Effector memory CD8-positive, alpha-beta T cell (primary cell): ENCODE measurements at regions not wholly inside any gene's neighbourhood (a gene's known extent, or its start where the extent isn't known, plus 50 kb on each side); places are given as distances from the start of the nearest gene placed in this dataset.

Experiments
- ATAC-seq: fragments of 150-1000 bp; cut with Tn5 transposase; replicated peaks from 2 replicates; pipeline ENCODE4 v1.10.0; 2021; ENCODE audit warnings: mild to moderate bottlenecking, moderate library complexity
- DNase-seq, 3 experiments: peaks; one replicate each; pipeline ENCODE4 v3.0.0; 2021
- H3K27ac Mint-ChIP-seq, 2 donors: one replicate each; pipeline ENCODE4 v1.8.0; 2022; ENCODE audit warnings: mild to moderate bottlenecking in 2 of 2, mixed read lengths in 2 of 2, moderate library complexity in 2 of 2
- H3K27me3 Mint-ChIP-seq, 2 donors: one replicate each; pipeline ENCODE4 v1.8.0; 2022; ENCODE audit warnings: mixed read lengths in 2 of 2
- H3K36me3 Mint-ChIP-seq: one replicate; pipeline ENCODE4 v1.8.0; 2022; ENCODE audit warnings: mild to moderate bottlenecking, moderate library complexity, mixed read lengths; ENCODE audit not compliant: insufficient read depth
- H3K4me1 Mint-ChIP-seq, 2 donors: one replicate each; pipeline ENCODE4 v1.8.0; 2022; ENCODE audit warnings: low read depth in 2 of 2, mixed read lengths in 2 of 2
- H3K4me3 Mint-ChIP-seq, 2 donors: one replicate each; pipeline ENCODE4 v1.8.0; 2022; ENCODE audit warnings: mild to moderate bottlenecking in 2 of 2, mixed read lengths in 2 of 2, moderate library complexity in 2 of 2
- H3K9me3 Mint-ChIP-seq, 2 donors: one replicate each; pipeline ENCODE4 v1.8.0; 2022; ENCODE audit warnings: mixed read lengths in 2 of 2

DNA sequence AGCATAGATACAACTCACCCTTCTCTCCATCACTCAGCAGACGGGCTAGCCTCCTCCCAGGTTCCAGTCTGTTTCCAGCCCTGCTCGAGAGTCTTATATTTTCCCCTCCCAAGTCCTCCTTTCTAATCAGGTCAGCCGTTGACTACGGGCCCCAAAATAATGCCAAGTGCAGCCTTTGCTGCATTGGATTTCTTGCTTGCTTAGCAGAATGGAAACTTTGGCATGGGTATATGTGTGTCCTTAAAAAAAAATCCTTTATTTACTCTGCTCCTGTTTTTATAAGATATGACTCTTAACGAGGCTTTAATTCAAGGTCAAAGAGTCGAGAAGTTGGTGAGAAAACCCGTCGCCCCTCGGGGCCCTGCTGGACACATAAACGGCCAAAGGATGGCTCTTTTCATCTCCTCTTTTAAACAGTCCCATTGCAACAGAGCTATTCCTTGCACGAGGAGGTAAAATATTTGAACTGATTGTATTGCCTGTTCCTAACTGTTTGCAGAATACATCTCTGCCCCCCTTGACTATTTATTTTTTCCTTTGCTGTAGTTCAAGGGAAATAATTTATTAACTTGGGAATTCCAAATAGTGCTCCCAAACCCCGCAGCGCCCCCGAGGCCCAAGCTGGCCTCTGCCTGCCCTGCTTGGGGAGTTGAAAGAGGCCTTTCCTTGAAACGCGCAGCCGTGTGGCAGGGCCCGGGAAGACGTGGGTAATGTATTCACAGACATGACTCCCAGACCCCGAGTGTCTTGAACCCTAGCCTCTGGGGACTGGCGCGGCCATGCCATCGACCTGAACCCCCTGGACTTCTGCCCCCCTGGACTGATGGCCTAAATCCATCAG is 156.5 kb upstream of the MYL2 start:
- peaks cover 0 to 2% of the 10 kb centered on the region in 2 donors for H3K4me1 Mint-ChIP-seq
- H3K9me3 Mint-ChIP-seq: no peaks in the 10 kb centered on the region
- ATAC-seq (no peak), DNase-seq (no peak)
- H3K4me3 Mint-ChIP-seq: no peak overlapping the region
- peaks cover 43 to 55% of the 10 kb centered on the region in 2 donors for H3K27me3 Mint-ChIP-seq
- no peaks in the 10 kb centered on the region for H3K36me3 Mint-ChIP-seq
- peak overlapping the region in 1 of 2 donors; percentile 47 for H3K27ac Mint-ChIP-seq

DNA sequence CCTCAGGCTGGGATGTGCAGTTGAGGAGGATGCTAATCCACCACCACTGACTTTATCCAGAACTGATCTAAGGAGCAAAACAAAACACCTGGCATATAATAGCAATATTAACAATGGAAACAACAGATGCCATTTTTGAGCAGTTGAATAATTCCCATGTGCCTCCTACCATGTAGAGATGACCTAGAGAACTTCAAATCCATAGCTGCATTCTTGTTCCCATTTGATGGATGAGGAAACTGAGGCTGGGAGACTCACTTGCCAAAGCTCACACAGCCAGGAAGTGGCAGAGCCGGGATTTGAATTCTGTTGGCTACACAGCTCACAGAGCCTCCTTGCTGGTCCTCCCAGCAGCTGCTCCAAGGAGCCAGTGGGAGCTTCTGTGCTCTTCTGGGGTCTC is 155.8 kb upstream of the MYL2 start:
- no peak for ATAC-seq
- DNase-seq: no peak
- Mint-ChIP-seq H3K4me3 (no peak overlapping the region), H3K36me3 (no peaks in the 10 kb centered on the region), H3K9me3 (no peaks in the 10 kb centered on the region), H3K27me3 (peaks cover 42 to 50% of the 10 kb centered on the region in 2 donors), H3K27ac (no peak overlapping the region), H3K4me1 (peaks cover 0 to 2% of the 10 kb centered on the region in 2 donors)

DNA sequence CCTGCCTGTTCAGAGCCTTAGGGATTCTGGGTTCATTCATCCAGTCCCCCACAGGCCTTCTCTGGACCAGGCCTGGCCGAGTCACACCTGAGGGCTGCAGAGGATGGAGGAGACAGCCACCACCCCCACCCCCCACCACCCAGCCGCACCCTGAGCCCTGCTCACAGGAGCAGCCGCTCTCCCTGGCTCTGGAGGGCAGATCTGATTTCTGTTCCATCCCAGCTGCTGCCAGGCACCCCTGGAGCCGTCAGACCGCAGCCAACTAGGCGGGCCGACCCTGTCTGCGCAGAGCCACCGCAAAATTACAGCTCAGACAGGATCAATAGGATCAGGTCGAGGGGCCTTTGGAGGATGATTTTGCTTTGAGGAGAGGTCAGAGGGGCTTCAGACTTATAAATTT is 154.6 kb upstream of the MYL2 start:
- Mint-ChIP-seq H3K27ac (no peak overlapping the region), H3K36me3 (no peaks in the 10 kb centered on the region), H3K4me1 (peaks cover 2 to 4% of the 10 kb centered on the region in 2 donors), H3K9me3 (no peaks in the 10 kb centered on the region), H3K4me3 (no peak overlapping the region), H3K27me3 (peaks cover 48 to 53% of the 10 kb centered on the region in 2 donors)
- ATAC-seq (no peak), DNase-seq (no peak)

DNA sequence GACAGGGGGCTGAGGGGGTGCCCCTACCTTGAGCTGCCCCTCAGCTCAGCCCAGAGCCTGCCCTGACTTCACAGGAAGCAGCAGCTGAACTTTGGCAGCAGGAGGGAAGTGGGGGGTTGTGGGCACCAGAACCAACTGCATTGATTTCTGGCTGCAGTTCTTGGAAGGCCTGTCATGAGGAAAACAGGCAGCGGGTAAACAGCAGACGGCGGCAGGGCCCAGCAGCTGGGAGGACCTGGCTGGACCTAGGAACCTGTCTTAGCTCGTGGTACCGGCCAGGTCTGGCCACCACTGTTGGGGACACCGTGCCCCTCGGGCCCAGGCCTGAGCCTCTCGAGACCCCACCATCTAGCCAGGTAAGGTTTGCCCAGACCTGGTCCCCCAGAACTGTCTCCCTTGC is 154.2 kb upstream of the MYL2 start:
- no peak overlapping the region for H3K4me3 Mint-ChIP-seq
- H3K4me1 Mint-ChIP-seq: peaks cover 2 to 4% of the 10 kb centered on the region in 2 donors
- no peak overlapping the region for H3K27ac Mint-ChIP-seq
- H3K36me3 Mint-ChIP-seq: no peaks in the 10 kb centered on the region
- ATAC-seq (no peak), DNase-seq (no peak)
- no peaks in the 10 kb centered on the region for H3K9me3 Mint-ChIP-seq
- peaks cover 46 to 54% of the 10 kb centered on the region in 2 donors for H3K27me3 Mint-ChIP-seq

DNA sequence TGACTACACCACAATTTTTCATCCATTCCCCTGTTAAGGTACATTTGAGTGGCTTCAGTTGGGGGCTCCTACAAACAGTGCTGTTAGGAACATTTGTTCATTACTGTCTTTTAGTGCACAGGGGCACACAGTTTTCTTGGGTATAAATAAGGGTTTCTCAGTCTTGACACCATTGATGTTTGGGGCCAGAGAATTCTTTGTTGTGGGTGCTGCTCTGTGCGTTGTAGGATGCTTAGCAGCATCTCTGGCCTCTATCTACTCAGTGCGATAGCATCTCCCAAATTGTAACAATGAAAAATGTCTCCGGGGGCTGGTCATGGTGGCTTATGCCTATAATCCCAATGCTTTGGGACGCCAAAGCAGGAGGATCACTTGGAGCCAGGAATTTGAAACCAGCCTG is 153.0 kb upstream of the MYL2 start:
- no peak overlapping the region for H3K4me3 Mint-ChIP-seq
- H3K27me3 Mint-ChIP-seq: peaks cover 41 to 66% of the 10 kb centered on the region in 2 donors
- H3K36me3 Mint-ChIP-seq: no peaks in the 10 kb centered on the region
- H3K4me1 Mint-ChIP-seq: peaks cover 2 to 4% of the 10 kb centered on the region in 2 donors
- no peak for DNase-seq
- no peak overlapping the region for H3K27ac Mint-ChIP-seq
- ATAC-seq: no peak
- no peaks in the 10 kb centered on the region for H3K9me3 Mint-ChIP-seq

DNA sequence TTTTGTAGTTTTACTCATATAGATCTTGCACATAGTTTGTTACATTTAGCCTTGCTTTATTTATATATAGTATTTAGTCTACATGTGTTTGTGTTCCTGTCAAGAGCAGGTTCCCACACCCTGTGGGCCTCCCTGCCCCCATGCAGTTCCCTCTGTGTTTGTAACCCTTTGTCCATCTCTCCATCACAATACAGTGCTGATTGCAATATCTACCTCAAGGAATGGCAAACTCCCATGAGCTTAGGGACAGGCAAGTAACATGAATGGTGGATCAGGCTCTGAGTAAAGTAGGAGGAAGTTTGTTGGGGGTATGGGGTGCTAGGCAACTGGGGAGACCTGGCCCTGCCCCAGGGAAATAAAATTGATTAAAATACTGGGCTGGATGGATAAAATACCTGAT is 151.9 kb upstream of the MYL2 start:
- Mint-ChIP-seq H3K9me3 (no peaks in the 10 kb centered on the region), H3K36me3 (no peaks in the 10 kb centered on the region), H3K27me3 (peaks cover 41 to 77% of the 10 kb centered on the region in 2 donors), H3K27ac (no peak overlapping the region), H3K4me1 (peaks cover 4% of the 10 kb centered on the region in 2 donors), H3K4me3 (no peak overlapping the region)
- DNase-seq (no peak), ATAC-seq (no peak)

DNA sequence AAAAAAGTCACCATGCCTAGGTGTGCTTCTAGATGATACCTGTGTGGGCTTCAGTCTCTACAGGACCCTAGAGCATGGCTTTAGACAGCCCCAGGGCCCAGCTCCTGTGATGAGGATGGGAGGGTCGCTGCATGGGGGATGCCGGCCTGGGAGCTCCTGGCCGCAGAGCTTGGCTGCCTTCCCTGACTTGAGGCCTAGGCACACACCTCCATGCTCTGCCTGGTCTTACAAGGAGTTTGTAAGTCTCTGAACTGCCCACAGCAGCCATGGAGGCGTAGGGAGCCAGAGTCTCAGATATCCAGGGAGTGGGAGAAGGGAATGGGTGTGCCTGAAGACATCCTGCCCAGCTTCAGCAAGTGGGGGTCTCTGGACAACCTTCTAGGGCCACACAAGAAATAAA is 149.5 kb upstream of the MYL2 start:
- no peak overlapping the region for H3K4me3 Mint-ChIP-seq
- ATAC-seq (no peak), DNase-seq (no peak)
- no peaks in the 10 kb centered on the region for H3K36me3 Mint-ChIP-seq
- H3K9me3 Mint-ChIP-seq: no peaks in the 10 kb centered on the region
- H3K27ac Mint-ChIP-seq: no peak overlapping the region
- peaks cover 34 to 60% of the 10 kb centered on the region in 2 donors for H3K27me3 Mint-ChIP-seq
- H3K4me1 Mint-ChIP-seq: peaks cover 4 to 6% of the 10 kb centered on the region in 2 donors

DNA sequence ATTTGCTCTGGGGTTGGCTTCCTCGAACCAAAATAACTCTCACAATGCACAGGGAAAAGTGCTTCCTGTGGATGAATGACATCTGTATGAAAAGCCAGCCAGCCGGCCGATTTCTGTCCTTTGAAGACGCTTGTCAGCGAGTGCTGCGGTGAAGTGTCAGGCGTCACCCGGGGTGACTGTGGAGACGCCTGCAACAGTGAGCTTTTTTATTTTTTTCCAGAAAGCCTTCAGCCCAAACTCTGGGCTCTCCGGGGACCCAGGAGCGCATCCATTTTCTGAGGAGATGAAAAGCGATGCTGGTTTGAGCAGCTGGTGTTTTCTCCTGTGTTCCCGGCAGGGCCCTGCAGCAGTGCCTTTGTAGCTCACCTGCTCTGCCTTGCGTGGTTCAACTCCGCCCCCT is 147.9 kb upstream of the MYL2 start:
- H3K27ac Mint-ChIP-seq: no peak overlapping the region
- peaks cover 31 to 58% of the 10 kb centered on the region in 2 donors for H3K27me3 Mint-ChIP-seq
- H3K9me3 Mint-ChIP-seq: no peaks in the 10 kb centered on the region
- no peak for ATAC-seq
- H3K36me3 Mint-ChIP-seq: no peaks in the 10 kb centered on the region
- peaks cover 4 to 6% of the 10 kb centered on the region in 2 donors for H3K4me1 Mint-ChIP-seq
- no peak for DNase-seq
- no peak overlapping the region for H3K4me3 Mint-ChIP-seq

DNA sequence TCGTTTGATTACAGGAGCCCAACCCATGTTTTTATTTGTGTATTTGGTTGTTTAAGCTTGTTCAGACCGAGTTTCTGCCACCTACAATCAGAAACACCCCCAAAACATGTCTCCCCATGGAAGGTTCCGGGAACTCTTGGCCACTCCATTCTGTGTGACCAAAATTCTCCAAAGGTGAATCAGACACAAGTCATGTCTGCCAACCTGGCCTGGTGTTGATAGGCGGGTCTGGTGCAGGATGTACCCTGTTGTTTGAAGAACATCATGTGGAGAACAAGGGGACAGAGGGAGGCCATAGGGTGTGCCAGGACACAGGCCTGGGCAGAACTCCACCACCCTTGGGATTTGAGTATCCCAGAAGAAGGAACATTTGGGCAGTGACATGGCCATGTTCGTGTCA is 147.1 kb upstream of the MYL2 start:
- ATAC-seq (no peak), DNase-seq (no peak)
- H3K4me1 Mint-ChIP-seq: peaks cover 4 to 6% of the 10 kb centered on the region in 2 donors
- H3K4me3 Mint-ChIP-seq: no peak overlapping the region
- H3K27ac Mint-ChIP-seq: no peak overlapping the region
- H3K9me3 Mint-ChIP-seq: no peaks in the 10 kb centered on the region
- peaks cover 23 to 50% of the 10 kb centered on the region in 2 donors for H3K27me3 Mint-ChIP-seq
- no peaks in the 10 kb centered on the region for H3K36me3 Mint-ChIP-seq

DNA sequence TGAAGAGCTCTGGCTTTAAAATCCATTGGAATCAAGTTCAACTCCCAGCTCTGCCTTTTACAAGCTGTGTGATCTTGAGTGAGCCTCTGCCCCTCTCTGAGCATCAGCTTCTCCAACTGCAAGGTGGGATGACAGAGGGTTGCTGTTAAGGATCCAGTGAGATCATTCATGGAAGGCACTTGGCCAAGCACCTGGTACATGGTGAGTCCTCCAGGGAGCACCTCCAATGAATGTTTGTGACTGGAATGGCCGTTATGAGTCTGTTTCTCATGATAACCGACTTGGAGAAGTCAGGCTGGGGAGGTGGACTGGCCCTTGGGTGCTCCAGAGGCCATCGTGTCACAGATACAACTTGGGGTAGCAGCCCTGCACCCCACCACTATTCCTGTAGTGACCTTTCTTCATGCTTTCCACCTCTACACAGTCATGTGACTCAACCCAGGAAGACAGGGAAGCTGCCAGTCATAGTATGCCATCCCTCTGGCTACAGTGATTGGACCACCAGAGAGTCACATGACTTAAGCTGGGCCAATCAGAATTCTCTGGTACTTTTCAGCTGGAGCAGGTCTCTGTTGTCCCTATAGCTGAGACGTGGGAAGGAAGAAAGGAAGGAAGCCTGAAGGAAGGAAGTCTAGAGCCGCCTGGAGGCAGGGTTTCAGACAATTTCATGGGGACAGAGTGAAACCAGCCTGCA is 146.5 kb upstream of the MYL2 start:
- H3K4me3 Mint-ChIP-seq: no peak overlapping the region
- no peak for ATAC-seq

DNA sequence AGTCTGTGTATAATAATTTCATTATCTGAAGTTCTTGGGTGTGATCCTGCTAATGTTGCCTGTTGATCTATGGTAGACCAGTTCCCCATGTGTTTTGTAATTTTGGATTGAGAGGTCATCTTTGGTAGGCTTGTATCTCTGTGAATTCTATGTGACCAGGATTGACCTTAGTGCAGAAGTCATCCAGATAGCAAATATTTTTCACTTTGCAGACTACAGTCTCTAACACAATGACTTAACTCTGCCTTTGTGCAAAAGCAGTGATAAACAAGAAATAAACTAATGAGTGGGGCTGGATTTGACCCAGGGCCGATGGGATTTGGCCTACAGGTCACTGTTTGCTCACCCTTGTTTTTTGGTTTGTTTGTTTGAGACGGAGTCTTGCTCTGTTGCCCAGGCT is 144.6 kb upstream of the MYL2 start:
- DNase-seq (no peak), ATAC-seq (no peak)
- Mint-ChIP-seq H3K4me3 (no peak overlapping the region), H3K36me3 (no peaks in the 10 kb centered on the region), H3K27ac (no peak overlapping the region), H3K4me1 (peaks cover 0 to 9% of the 10 kb centered on the region in 2 donors), H3K9me3 (no peaks in the 10 kb centered on the region), H3K27me3 (peaks cover 0 to 30% of the 10 kb centered on the region in 2 donors)

More for the DNA sequence above, 146.5 kb upstream of the MYL2 start:
- H3K4me1 Mint-ChIP-seq: peaks cover 4 to 6% of the 10 kb centered on the region in 2 donors
- DNase-seq: no peak
- H3K9me3 Mint-ChIP-seq: no peaks in the 10 kb centered on the region
- no peaks in the 10 kb centered on the region for H3K36me3 Mint-ChIP-seq
- H3K27me3 Mint-ChIP-seq: peaks cover 17 to 44% of the 10 kb centered on the region in 2 donors
- H3K27ac Mint-ChIP-seq: no peak overlapping the region

DNA sequence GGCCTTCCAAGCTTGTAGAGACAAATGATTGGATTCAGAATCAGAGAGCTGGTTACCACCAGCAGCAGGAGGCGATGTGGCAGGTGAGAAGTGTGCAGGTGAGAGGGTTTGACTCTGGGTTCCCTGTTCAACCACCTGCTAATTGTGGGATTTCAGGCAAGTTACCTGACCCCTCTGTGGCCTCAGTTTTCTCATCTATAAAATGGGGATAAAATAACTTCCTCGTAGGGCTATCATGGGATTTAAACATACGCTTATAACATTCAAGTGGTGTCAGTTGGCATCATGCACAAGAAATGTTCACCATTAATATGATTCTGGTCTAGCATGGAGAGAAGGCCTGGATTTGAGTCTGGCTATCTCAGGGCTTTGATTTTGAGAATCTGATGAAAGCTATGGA is 143.8 kb upstream of the MYL2 start:
- H3K36me3 Mint-ChIP-seq: no peaks in the 10 kb centered on the region
- no peak overlapping the region for H3K27ac Mint-ChIP-seq
- no peak overlapping the region for H3K4me3 Mint-ChIP-seq
- H3K4me1 Mint-ChIP-seq: peaks cover 0 to 9% of the 10 kb centered on the region in 2 donors
- H3K9me3 Mint-ChIP-seq: no peaks in the 10 kb centered on the region
- ATAC-seq (no peak), DNase-seq (no peak)
- H3K27me3 Mint-ChIP-seq: peaks cover 0 to 22% of the 10 kb centered on the region in 2 donors

DNA sequence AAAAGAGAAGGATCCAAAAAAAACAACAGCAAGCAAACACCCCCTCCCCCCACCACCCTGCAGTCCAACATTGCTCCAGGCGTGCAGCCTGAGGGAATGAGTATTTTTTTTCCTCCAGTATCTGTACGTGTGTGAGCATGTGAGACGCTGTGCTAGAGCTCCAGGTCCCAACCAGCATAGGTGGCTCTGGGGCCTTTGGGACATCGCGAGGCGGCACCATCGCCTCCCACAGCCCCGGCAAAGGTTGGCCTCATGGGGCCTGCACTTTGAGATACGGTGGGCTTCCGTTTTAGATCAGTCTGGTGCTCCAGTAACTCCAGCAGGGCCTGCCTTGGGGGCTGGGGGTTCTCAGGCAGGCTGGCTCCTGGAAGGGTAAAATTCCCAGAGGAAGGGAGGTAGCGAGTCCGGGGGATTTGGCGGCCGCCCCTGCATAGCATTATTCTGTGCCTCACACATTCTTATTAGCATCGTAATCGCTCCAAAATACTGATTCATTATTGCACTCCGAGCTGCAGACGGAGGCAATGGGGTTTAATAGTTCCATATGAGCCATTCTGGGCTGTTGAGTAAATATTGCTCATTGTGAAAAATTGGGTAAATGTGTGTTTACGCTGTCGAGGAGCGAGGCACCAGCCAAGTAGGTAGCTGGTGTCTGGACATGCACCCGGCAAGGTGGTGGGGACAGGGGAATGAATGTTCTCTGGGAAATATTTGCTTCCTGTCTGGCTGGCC is 143.1 kb upstream of the MYL2 start:
- H3K9me3 Mint-ChIP-seq: peaks cover 0 to 1% of the 10 kb centered on the region in 2 donors
- peaks cover 2 to 10% of the 10 kb centered on the region in 2 donors for H3K4me1 Mint-ChIP-seq
- no peak for ATAC-seq
- DNase-seq: no peak
- H3K27me3 Mint-ChIP-seq: peaks cover 0 to 15% of the 10 kb centered on the region in 2 donors
- H3K4me3 Mint-ChIP-seq: no peak overlapping the region
- H3K36me3 Mint-ChIP-seq: no peaks in the 10 kb centered on the region
- H3K27ac Mint-ChIP-seq: peak overlapping the region in 1 of 2 donors; percentile 46
